BLaER1 treated with 17β-estradiol and CSF1 and Interleukin-3, amounts not matched to agents 10 nM and 100 nM (cell line): ENCODE measurements at regions not wholly inside any gene's neighbourhood (a gene's known extent, or its start where the extent isn't known, plus 50 kb on each side); places are given as distances from the start of the nearest gene placed in this dataset.

Experiments
- H3K27ac ChIP-seq, 11 experiments: shearing (Covaris generic); formaldehyde crosslinking; 2 replicates each; pipeline ENCODE4 v1.8.1; 2022
- H3K27me3 ChIP-seq, 11 experiments: shearing (Covaris generic); formaldehyde crosslinking; 2 replicates each; pipeline ENCODE4 v1.8.1; 2022
- H3K36me3 ChIP-seq, 11 experiments: shearing (Covaris generic); formaldehyde crosslinking; 2 replicates each; pipeline ENCODE4 v1.8.1; 2022
- H3K4me1 ChIP-seq, 10 experiments: shearing (Covaris generic); formaldehyde crosslinking; 2 replicates each; pipeline ENCODE4 v1.8.1; 2022
- H3K4me2 ChIP-seq, 11 experiments: shearing (Covaris generic); formaldehyde crosslinking; 2 replicates each; pipeline ENCODE4 v1.8.1; 2022
- H3K4me3 ChIP-seq, 10 experiments: shearing (Covaris generic); formaldehyde crosslinking; 2 replicates each; pipeline ENCODE4 v1.8.1; 2022
- H3K9ac ChIP-seq, 11 experiments: shearing (Covaris generic); formaldehyde crosslinking; 2 replicates each; pipeline ENCODE4 v1.8.1; 2022
- H3K9me3 ChIP-seq, 11 experiments: shearing (Covaris generic); formaldehyde crosslinking; replicated peaks in 1 of 11; 2 replicates each; pipeline ENCODE4 v1.8.1; 2022
- H4K20me1 ChIP-seq, 11 experiments: shearing (Covaris generic); formaldehyde crosslinking; 2 replicates each; pipeline ENCODE4 v1.8.1; 2022
- Cebpa-rat ChIP-seq, 11 experiments: shearing (Covaris generic); IDR thresholded peaks; 2 replicates each; pipeline ENCODE4 v1.8.1; 2022

DNA sequence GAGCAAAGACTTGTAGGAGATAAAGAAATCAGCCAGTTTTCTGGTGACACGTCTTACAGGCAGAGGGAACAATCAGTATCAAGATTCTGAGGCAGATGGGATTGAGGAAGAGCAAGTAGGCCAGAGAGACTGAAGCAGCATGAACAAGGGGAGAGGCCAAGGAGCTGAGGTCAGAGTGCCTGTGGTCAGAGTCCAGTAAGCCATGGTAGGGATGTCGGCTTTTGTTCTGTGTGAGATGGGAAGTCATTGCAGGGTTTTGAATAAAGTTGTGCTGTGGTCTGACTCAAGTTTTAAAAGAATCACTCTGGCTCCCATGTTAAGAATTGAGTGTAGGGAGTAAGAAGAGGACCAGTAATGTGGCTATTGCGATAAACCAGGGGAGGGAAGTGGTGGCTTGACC lies 85.9 kb upstream of the IVNS1ABP start:
- H3K4me3 ChIP-seq = no peak overlapping the region
- H3K4me1 ChIP-seq = peaks cover 0 to 28% (median 0%) of the 10 kb centered on the region in 10 experiments; a peak in 5 of 20 replicates
- H3K36me3 ChIP-seq = no peaks in the 10 kb centered on the region
- peak overlapping the region in 2 of 11 experiments; percentile 34 to 39; a peak in 3 of 22 replicates for H3K4me2 ChIP-seq
- H3K27ac ChIP-seq = peak overlapping the region in 3 of 11 experiments; percentile 6 to 32 (median 25); a peak in 2 of 22 replicates
- H3K9me3 ChIP-seq = peaks cover 0 to 7% (median 0%) of the 10 kb centered on the region in 11 experiments; a peak in 6 of 22 replicates
- H3K27me3 ChIP-seq = no peaks in the 10 kb centered on the region
- H4K20me1 ChIP-seq = no peaks in the 10 kb centered on the region
- TF ChIP-seq Cebpa-rat (IDR thresholded peaks at IDR 0.05) = no peak
- no peak overlapping the region for H3K9ac ChIP-seq

DNA sequence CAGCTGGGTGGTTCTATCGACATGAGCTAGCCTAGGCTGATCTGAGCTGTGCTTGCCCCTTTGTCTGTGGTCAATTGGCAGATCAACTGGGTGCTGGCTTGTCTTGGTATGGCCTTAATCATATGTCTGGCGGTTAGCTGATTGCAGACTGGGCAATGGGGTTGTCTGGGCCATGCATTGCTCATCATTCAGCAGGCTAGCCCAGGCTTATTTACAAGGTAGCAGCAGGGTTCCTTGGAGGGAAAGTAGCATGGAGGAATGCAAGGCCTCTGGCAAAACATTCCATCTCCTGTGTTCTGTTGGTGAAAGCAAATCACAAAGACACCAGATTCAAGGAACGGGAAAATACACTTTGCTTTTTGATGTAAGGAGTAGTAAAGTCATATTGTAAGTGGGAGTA lies 84.0 kb upstream of the IVNS1ABP start:
- no peak overlapping the region; a peak in 1 of 22 replicates for H3K4me2 ChIP-seq
- no peak overlapping the region for H3K27ac ChIP-seq
- H3K9ac ChIP-seq = no peak overlapping the region
- H3K4me3 ChIP-seq = no peak overlapping the region
- H3K36me3 ChIP-seq = no peaks in the 10 kb centered on the region
- no peaks in the 10 kb centered on the region for H3K9me3 ChIP-seq
- H3K4me1 ChIP-seq = peaks cover 0 to 28% (median 0%) of the 10 kb centered on the region in 10 experiments; a peak in 5 of 20 replicates
- TF ChIP-seq Cebpa-rat (IDR thresholded peaks at IDR 0.05) = no peak
- no peaks in the 10 kb centered on the region for H4K20me1 ChIP-seq
- no peaks in the 10 kb centered on the region for H3K27me3 ChIP-seq

- Histone ChIP-seq H3K27me3 (no peaks in the 10 kb centered on the region), H3K4me2 (0 out of 22 replicates have a peak overlapping the region, but pooled peaks of 1 of the 11 experiments have one; percentile 12), H4K20me1 (no peaks in the 10 kb centered on the region), H3K9ac (no peak overlapping the region), H3K9me3 (no peaks in the 10 kb centered on the region), H3K4me3 (no peak overlapping the region), H3K4me1 (peaks cover 0 to 26% (median 0%) of the 10 kb centered on the region in 10 experiments; a peak in 5 of 20 replicates), H3K36me3 (no peaks in the 10 kb centered on the region), H3K27ac (no peak overlapping the region)
- TF ChIP-seq Cebpa-rat (IDR thresholded peaks at IDR 0.05) = no peak
Measured at GRCh38 chr1:185400052-185400451, 83.0 kb upstream of the IVNS1ABP start.

DNA sequence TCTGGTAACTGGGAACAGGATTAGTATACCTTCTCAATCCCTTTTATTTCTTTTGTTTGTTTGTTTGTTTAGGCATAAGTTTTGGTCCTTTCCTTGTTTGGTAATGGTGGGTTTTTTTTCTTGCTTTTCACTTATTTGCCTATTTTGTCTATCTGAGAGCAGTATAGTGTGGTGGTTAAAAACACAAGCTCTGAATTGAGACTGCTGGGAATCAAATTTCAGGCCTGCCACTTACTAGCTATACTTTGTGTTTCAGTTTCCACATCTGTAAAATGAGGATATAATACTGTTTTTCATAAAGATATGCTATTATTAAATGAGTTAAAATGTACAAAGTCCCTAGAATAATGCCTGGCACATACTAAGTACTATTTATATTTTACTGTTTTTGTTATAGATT lies 81.6 kb upstream of the IVNS1ABP start:
- H3K4me3 ChIP-seq = no peak overlapping the region
- TF ChIP-seq Cebpa-rat (IDR thresholded peaks at IDR 0.05) = no peak
- H3K27ac ChIP-seq = no peak overlapping the region
- H3K27me3 ChIP-seq = no peaks in the 10 kb centered on the region
- H4K20me1 ChIP-seq = no peaks in the 10 kb centered on the region
- no peak overlapping the region for H3K4me2 ChIP-seq
- H3K4me1 ChIP-seq = peaks cover 0 to 19% (median 0%) of the 10 kb centered on the region in 10 experiments; a peak in 4 of 20 replicates
- H3K9ac ChIP-seq = no peak overlapping the region
- no peaks in the 10 kb centered on the region for H3K36me3 ChIP-seq
- no peaks in the 10 kb centered on the region for H3K9me3 ChIP-seq

GRCh38 chr1:185398022-185398421 lies 81.0 kb upstream of the IVNS1ABP start:
- Histone ChIP-seq H3K4me1 (peaks cover 0 to 13% (median 0%) of the 10 kb centered on the region in 10 experiments; a peak in 4 of 20 replicates), H3K4me3 (no peak overlapping the region), H3K9me3 (no peaks in the 10 kb centered on the region), H4K20me1 (no peaks in the 10 kb centered on the region), H3K4me2 (no peak overlapping the region), H3K27me3 (no peaks in the 10 kb centered on the region), H3K27ac (no peak overlapping the region), H3K9ac (no peak overlapping the region), H3K36me3 (no peaks in the 10 kb centered on the region)
- TF ChIP-seq Cebpa-rat (IDR thresholded peaks at IDR 0.05) = no peak

GRCh38 chr1:185397183-185397582 lies 80.1 kb upstream of the IVNS1ABP start:
- H3K9me3 ChIP-seq = no peaks in the 10 kb centered on the region
- H3K4me3 ChIP-seq = no peak overlapping the region
- peaks cover 0 to 7% (median 0%) of the 10 kb centered on the region in 10 experiments; a peak in 2 of 20 replicates for H3K4me1 ChIP-seq
- no peaks in the 10 kb centered on the region for H3K27me3 ChIP-seq
- no peak for TF ChIP-seq Cebpa-rat (IDR thresholded peaks at IDR 0.05)
- H3K27ac ChIP-seq = no peak overlapping the region
- H3K9ac ChIP-seq = no peak overlapping the region
- no peaks in the 10 kb centered on the region for H4K20me1 ChIP-seq
- H3K36me3 ChIP-seq = no peaks in the 10 kb centered on the region
- no peak overlapping the region for H3K4me2 ChIP-seq

GRCh38 chr1:185396126-185396525 lies 79.1 kb upstream of the IVNS1ABP start:
- no peak overlapping the region for H3K9ac ChIP-seq

DNA sequence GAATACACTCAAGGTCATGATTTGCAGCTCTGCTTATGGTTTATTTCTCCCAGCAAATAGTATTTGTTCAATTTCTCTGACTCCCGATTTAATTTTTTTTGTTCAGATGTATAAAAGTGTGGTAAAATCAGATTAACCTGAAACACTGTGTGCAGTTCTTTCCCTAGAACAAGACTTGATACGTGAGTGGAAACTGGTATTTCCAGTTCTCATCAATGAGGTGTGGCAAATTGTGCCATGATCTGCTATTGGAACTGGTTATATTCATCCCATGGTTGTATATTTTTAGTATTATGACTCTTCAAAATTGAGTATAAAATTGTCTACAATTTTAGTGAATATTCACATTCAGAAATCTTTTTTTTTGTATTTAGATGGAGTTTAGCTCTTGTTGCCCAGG lies 76.8 kb upstream of the IVNS1ABP start:
- H3K4me1 ChIP-seq = no peaks in the 10 kb centered on the region
- H3K27ac ChIP-seq = no peak overlapping the region
- no peaks in the 10 kb centered on the region for H3K9me3 ChIP-seq
- H3K4me2 ChIP-seq = no peak overlapping the region
- TF ChIP-seq Cebpa-rat (IDR thresholded peaks at IDR 0.05) = no peak
- H3K9ac ChIP-seq = no peak overlapping the region
- H3K4me3 ChIP-seq = no peak overlapping the region
- H3K27me3 ChIP-seq = no peaks in the 10 kb centered on the region
- H4K20me1 ChIP-seq = no peaks in the 10 kb centered on the region
- no peaks in the 10 kb centered on the region for H3K36me3 ChIP-seq

More at GRCh38 chr1:185396126-185396525, 79.1 kb upstream of the IVNS1ABP start:
- H3K4me1 ChIP-seq = peaks cover 0 to 7% (median 0%) of the 10 kb centered on the region in 10 experiments; a peak in 2 of 20 replicates
- no peak overlapping the region for H3K27ac ChIP-seq
- no peak overlapping the region for H3K4me2 ChIP-seq
- TF ChIP-seq Cebpa-rat (IDR thresholded peaks at IDR 0.05) = no peak
- no peaks in the 10 kb centered on the region for H3K36me3 ChIP-seq
- no peaks in the 10 kb centered on the region for H3K9me3 ChIP-seq
- H3K27me3 ChIP-seq = no peaks in the 10 kb centered on the region
- H3K4me3 ChIP-seq = no peak overlapping the region
- H4K20me1 ChIP-seq = no peaks in the 10 kb centered on the region

GRCh38 chr1:185393205-185393604 lies 76.2 kb upstream of the IVNS1ABP start:
- Histone ChIP-seq H3K27me3 (no peaks in the 10 kb centered on the region), H4K20me1 (no peaks in the 10 kb centered on the region), H3K4me1 (no peaks in the 10 kb centered on the region), H3K9me3 (no peaks in the 10 kb centered on the region), H3K4me3 (no peak overlapping the region), H3K9ac (no peak overlapping the region), H3K27ac (no peak overlapping the region), H3K4me2 (no peak overlapping the region), H3K36me3 (no peaks in the 10 kb centered on the region)
- TF ChIP-seq Cebpa-rat (IDR thresholded peaks at IDR 0.05) = no peak

- H3K4me3 ChIP-seq = no peak overlapping the region
- no peaks in the 10 kb centered on the region for H3K4me1 ChIP-seq
- H3K27me3 ChIP-seq = no peaks in the 10 kb centered on the region
- no peak overlapping the region for H3K9ac ChIP-seq
- H3K27ac ChIP-seq = no peak overlapping the region
- no peaks in the 10 kb centered on the region; a peak in 1 of 22 replicates for H3K9me3 ChIP-seq
- no peaks in the 10 kb centered on the region for H4K20me1 ChIP-seq
- no peak for TF ChIP-seq Cebpa-rat (IDR thresholded peaks at IDR 0.05)
- no peak overlapping the region for H3K4me2 ChIP-seq
- no peaks in the 10 kb centered on the region for H3K36me3 ChIP-seq
Measured at GRCh38 chr1:185388815-185389214, 71.8 kb upstream of the IVNS1ABP start.
